ENCODE measurements at regions not wholly inside any gene's neighbourhood (a gene's known extent, or its start where the extent isn't known, plus 50 kb on each side); places are given as distances from the start of the nearest gene placed in this dataset.

GRCh38 chr2:180254872-180255271, 247.8 kb upstream of the CWC22 start:
- TF ChIP-seq CTCF (IDR thresholded peaks at IDR 0.05) (no peak), POLR2A (IDR thresholded peaks at IDR 0.05) (no peak)
